Muscle layer of colon (tissue), 2 donors: ENCODE measurements at regions not wholly inside any gene's neighbourhood (a gene's known extent, or its start where the extent isn't known, plus 50 kb on each side); places are given as distances from the start of the nearest gene placed in this dataset.

ENCODE experiments used
- H3K27ac ChIP-seq: one replicate; pipeline ENCODE4 v1.7.0; 2013; ENCODE audit warnings: low read depth, mild to moderate bottlenecking, low read length, moderate library complexity
- H3K27me3 ChIP-seq, 2 donors: one replicate each; pipeline ENCODE4 v1.7.0; 2013; ENCODE audit warnings: low read length in 2 of 2, mild to moderate bottlenecking in 2 of 2; ENCODE audit not compliant: insufficient read depth in 2 of 2, control insufficient read depth in 1 of 2
- H3K36me3 ChIP-seq: one replicate; pipeline ENCODE4 v1.7.0; 2013; ENCODE audit warnings: mild to moderate bottlenecking, low read length; ENCODE audit not compliant: insufficient read depth
- H3K4me1 ChIP-seq: one replicate; pipeline ENCODE4 v1.7.0; 2013; ENCODE audit warnings: mild to moderate bottlenecking, low read length; ENCODE audit not compliant: insufficient read depth
- H3K4me3 ChIP-seq, 2 donors: one replicate each; pipeline ENCODE4 v1.7.0; 2013; ENCODE audit warnings: low read length in 2 of 2, low read depth in 1 of 2, mild to moderate bottlenecking in 1 of 2, moderate library complexity in 1 of 2
- H3K9ac ChIP-seq: one replicate; pipeline ENCODE4 v1.7.0; 2013; ENCODE audit warnings: low read length
- H3K9me3 ChIP-seq: one replicate; pipeline ENCODE4 v1.7.0; 2013; ENCODE audit warnings: mild to moderate bottlenecking, low read length
- donor health status: abdominal sarcoma.
- donor health status: Adenocarcinoma of cecum.

GRCh38 chr15:37586011-37586583 lies 348.3 kb upstream of the TMCO5A start:
- Histone ChIP-seq H3K9ac (no peak overlapping the region), H3K4me3 (no peak overlapping the region), H3K27ac (no peak overlapping the region), H3K27me3 (no peaks in the 10 kb centered on the region), H3K9me3 (no peaks in the 10 kb centered on the region), H3K36me3 (no peaks in the 10 kb centered on the region), H3K4me1 (no peaks in the 10 kb centered on the region)

GRCh38 chr15:37586976-37587375 lies 347.5 kb upstream of the TMCO5A start:
- no peaks in the 10 kb centered on the region for H3K9me3 ChIP-seq
- H3K27me3 ChIP-seq = no peaks in the 10 kb centered on the region
- H3K4me1 ChIP-seq = no peaks in the 10 kb centered on the region
- no peak overlapping the region for H3K4me3 ChIP-seq
- no peaks in the 10 kb centered on the region for H3K36me3 ChIP-seq
- H3K9ac ChIP-seq = no peak overlapping the region
- H3K27ac ChIP-seq = no peak overlapping the region

GRCh38 chr15:37594417-37594816 lies 340.0 kb upstream of the TMCO5A start:
- H3K27me3 ChIP-seq = no peaks in the 10 kb centered on the region
- H3K4me3 ChIP-seq = no peak overlapping the region

DNA sequence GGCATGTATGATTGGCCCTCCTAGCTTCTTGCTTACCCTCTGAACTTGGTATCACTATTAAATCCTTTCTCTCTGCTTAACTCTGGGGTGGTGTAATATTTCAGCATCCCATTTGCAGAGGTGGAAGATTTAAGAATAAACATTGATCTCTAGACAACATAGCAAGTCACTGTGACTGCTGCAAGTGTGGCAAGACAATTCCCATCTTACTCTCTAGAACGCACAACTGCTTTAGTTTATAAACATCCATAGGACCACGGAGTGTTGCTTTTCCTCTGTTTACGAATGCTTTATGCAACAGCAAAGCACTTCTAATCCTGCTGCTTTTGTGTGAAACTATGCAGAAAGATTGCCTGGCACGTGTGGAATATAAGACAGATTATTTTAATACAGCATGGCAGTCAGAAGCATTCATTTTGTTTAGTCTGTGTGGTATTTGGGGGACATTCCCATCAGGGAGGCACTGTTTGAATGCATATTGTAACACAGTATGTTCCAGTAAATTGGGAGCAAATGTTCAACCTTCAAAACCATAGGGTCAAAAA lies 338.9 kb upstream of the TMCO5A start:
- Histone ChIP-seq H3K27ac (no peak overlapping the region), H3K4me1 (no peaks in the 10 kb centered on the region)

More at GRCh38 chr15:37594417-37594816, 340.0 kb upstream of the TMCO5A start:
- Histone ChIP-seq H3K36me3 (no peaks in the 10 kb centered on the region), H3K27ac (no peak overlapping the region), H3K9ac (no peak overlapping the region), H3K4me1 (no peaks in the 10 kb centered on the region), H3K9me3 (no peaks in the 10 kb centered on the region)

GRCh38 chr15:37599156-37599555 lies 335.3 kb upstream of the TMCO5A start:
- Histone ChIP-seq H3K27me3 (no peaks in the 10 kb centered on the region), H3K4me3 (no peak overlapping the region), H3K27ac (no peak overlapping the region), H3K4me1 (no peaks in the 10 kb centered on the region), H3K9me3 (no peaks in the 10 kb centered on the region), H3K36me3 (no peaks in the 10 kb centered on the region), H3K9ac (no peak overlapping the region)

More for the DNA sequence above, 338.9 kb upstream of the TMCO5A start:
- Histone ChIP-seq H3K27me3 (no peaks in the 10 kb centered on the region), H3K4me3 (no peak overlapping the region), H3K9ac (no peak overlapping the region), H3K9me3 (no peaks in the 10 kb centered on the region), H3K36me3 (no peaks in the 10 kb centered on the region)

DNA sequence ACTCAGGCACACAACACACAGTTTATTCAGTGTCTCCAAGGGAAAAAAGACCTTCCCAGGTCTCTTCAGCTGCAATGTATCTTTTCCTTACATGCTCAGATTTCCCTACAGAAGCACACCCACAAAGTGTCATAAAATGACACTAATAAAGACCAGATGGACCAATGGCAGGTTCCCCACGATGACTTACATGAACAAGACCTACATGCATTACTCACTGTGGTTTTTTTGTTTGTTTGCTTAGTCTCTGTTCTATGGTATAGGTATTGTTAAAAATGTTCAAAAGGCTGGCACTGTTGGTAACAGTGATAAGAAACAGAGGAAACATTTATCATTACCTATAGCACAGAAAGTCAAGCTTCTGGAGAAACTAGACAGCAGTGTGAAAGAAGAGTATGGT lies 318.2 kb upstream of the TMCO5A start:
- Histone ChIP-seq H3K36me3 (no peaks in the 10 kb centered on the region), H3K9ac (no peak overlapping the region), H3K27ac (no peak overlapping the region), H3K4me3 (no peak overlapping the region), H3K9me3 (no peaks in the 10 kb centered on the region), H3K4me1 (no peaks in the 10 kb centered on the region), H3K27me3 (no peaks in the 10 kb centered on the region)

GRCh38 chr15:37618353-37618752 lies 316.1 kb upstream of the TMCO5A start:
- Histone ChIP-seq H3K27me3 (no peaks in the 10 kb centered on the region), H3K9me3 (no peaks in the 10 kb centered on the region), H3K9ac (no peak overlapping the region), H3K36me3 (no peaks in the 10 kb centered on the region), H3K4me1 (no peaks in the 10 kb centered on the region), H3K27ac (no peak overlapping the region), H3K4me3 (no peak overlapping the region)

GRCh38 chr15:37619358-37620042 lies 314.9 kb upstream of the TMCO5A start:
- Histone ChIP-seq H3K36me3 (no peaks in the 10 kb centered on the region), H3K4me3 (no peak overlapping the region), H3K9ac (no peak overlapping the region), H3K9me3 (no peaks in the 10 kb centered on the region), H3K27me3 (no peaks in the 10 kb centered on the region), H3K4me1 (no peaks in the 10 kb centered on the region), H3K27ac (no peak overlapping the region)

- H3K4me3 ChIP-seq = no peak overlapping the region
- H3K27me3 ChIP-seq = no peaks in the 10 kb centered on the region
- no peaks in the 10 kb centered on the region for H3K4me1 ChIP-seq
- H3K36me3 ChIP-seq = no peaks in the 10 kb centered on the region
- no peaks in the 10 kb centered on the region for H3K9me3 ChIP-seq
- H3K27ac ChIP-seq = no peak overlapping the region
- H3K9ac ChIP-seq = no peak overlapping the region
Observed at GRCh38 chr15:37625576-37625975, 308.9 kb upstream of the TMCO5A start.

DNA sequence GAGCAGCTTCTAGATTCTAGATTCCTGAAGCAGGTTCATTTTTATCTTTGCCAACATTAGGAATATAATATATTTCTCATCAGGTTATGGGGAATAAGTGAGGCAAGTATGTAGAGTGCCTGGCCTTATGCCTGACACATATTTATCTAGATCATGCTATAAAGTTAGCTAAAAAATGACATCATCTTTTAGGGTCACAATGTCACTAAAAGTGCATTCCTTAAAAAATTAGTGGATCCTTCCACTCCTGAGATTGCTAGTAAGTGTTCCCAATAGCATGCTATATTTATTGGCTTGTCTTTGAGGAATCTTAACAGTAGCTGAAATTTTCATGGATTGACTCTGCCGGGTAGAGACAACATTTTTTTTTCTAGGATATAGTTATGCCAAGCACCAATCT lies 305.9 kb upstream of the TMCO5A start:
- H3K27me3 ChIP-seq = no peaks in the 10 kb centered on the region
- no peaks in the 10 kb centered on the region for H3K36me3 ChIP-seq
- no peak overlapping the region for H3K4me3 ChIP-seq
- H3K9ac ChIP-seq = no peak overlapping the region
- no peaks in the 10 kb centered on the region for H3K9me3 ChIP-seq
- no peak overlapping the region for H3K27ac ChIP-seq
- H3K4me1 ChIP-seq = no peaks in the 10 kb centered on the region

DNA sequence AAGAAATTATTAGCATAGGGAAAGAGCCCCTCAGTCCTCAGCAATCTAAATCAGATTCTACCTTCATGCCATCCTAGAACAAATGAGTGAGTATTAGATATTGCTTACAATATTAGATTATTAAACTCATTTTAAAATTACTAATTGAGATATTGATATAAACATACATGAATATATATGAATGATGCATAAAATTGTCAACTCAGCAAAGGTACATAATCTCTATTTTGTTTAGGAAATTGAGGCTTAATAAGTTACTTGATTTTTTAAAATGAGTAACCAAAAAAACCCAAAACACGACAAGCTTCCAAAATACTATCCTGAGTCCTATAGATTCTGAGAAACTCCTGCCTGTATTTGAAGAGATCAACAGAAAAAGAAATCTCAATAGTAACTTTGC lies 297.7 kb upstream of the TMCO5A start:
- H3K36me3 ChIP-seq = no peaks in the 10 kb centered on the region
- H3K4me3 ChIP-seq = no peak overlapping the region
- H3K9me3 ChIP-seq = no peaks in the 10 kb centered on the region
- H3K27ac ChIP-seq = no peak overlapping the region
- H3K9ac ChIP-seq = no peak overlapping the region
- H3K4me1 ChIP-seq = no peaks in the 10 kb centered on the region
- no peaks in the 10 kb centered on the region for H3K27me3 ChIP-seq

- Histone ChIP-seq H3K27ac (no peak overlapping the region), H3K4me1 (no peaks in the 10 kb centered on the region), H3K27me3 (no peaks in the 10 kb centered on the region), H3K9ac (no peak overlapping the region), H3K36me3 (no peaks in the 10 kb centered on the region), H3K4me3 (no peak overlapping the region), H3K9me3 (no peaks in the 10 kb centered on the region)
Observed at GRCh38 chr15:37638116-37638515, 296.3 kb upstream of the TMCO5A start.
